GM12878 (cell line): ENCODE measurements at regions not wholly inside any gene's neighbourhood (a gene's known extent, or its start where the extent isn't known, plus 50 kb on each side); places are given as distances from the start of the nearest gene placed in this dataset.

Experiments used
- ATAC-seq: fragments of 200-7000 bp; cut with Tn5 transposase; 3 replicates; pipeline ENCODE4 v1.9.1; 2020; ENCODE audit warnings: mild to moderate bottlenecking, moderate library complexity
- BruUV-seq: library from RNA; stranded (reverse); fragments of 400-500 nt; replicated peaks from 2 replicates; lab custom pipeline; 2021; lab: Mats Ljungman, UMichigan
- CTCF ChIA-PET: fragments of 300-600 bp; sonication (Branson Sonifier 250); formaldehyde crosslinking; extraction: SDS; loops from one replicate; lab custom pipeline; 2021; ENCODE audit warnings: inconsistent platforms; lab: Yijun Ruan, JAX
- POLR2A ChIA-PET: fragments of 350-600 bp; formaldehyde crosslinking; extraction: SDS; loops from one replicate; lab custom pipeline; 2021; ENCODE audit warnings: inconsistent platforms; lab: Charles Lee
- RAD21 ChIA-PET: fragments of 300-600 bp; sonication (Branson Sonifier 250); formaldehyde crosslinking; loops from one replicate; lab custom pipeline; 2023; ENCODE audit warnings: antibody characterized with exemption; ENCODE audit not compliant: unreplicated experiment; lab: Charles Lee
- SMC1A ChIA-PET: fragments of 300-600 bp; sonication (Branson Sonifier 250); formaldehyde crosslinking; loops from one replicate; lab custom pipeline; 2023; ENCODE audit not compliant: unreplicated experiment, uncharacterized antibody; lab: Charles Lee
- DNase-seq: peaks from one replicate; pipeline ENCODE4 v3.0.0-alpha.2; 2011; ENCODE audit warnings: low read depth, low spot score
- FAIRE-seq: peaks from 3 replicates; lab custom pipeline; 2011; peaks lifted over from hg19 to GRCh38; lab: Jason Lieb, UNC
- H2AFZ ChIP-seq: 2 replicates; pipeline ENCODE4 v1.6.0; 2011; ENCODE audit warnings: low read depth, low read length, control low read depth; ENCODE audit not compliant: control insufficient read depth
- H3K27ac ChIP-seq: 2 replicates; pipeline ENCODE4 v1.5.1; 2011; ENCODE audit warnings: control low read depth; ENCODE audit not compliant: control insufficient read depth, insufficient read depth
- H3K27me3 ChIP-seq, 2 experiments: replicated peaks in 1 of 2; 2 replicates each; pipeline versions ENCODE4 v1.6.0 to v1.6.1; 2011; ENCODE audit warnings: low read length in 1 of 2; ENCODE audit not compliant: control insufficient read depth in 2 of 2, insufficient read depth in 2 of 2
- H3K36me3 ChIP-seq, 2 experiments: 2 replicates each; pipeline ENCODE4 v1.5.1; 2011; ENCODE audit warnings: low read length in 1 of 2; ENCODE audit not compliant: control insufficient read depth in 2 of 2, insufficient read depth in 2 of 2
- H3K4me1 ChIP-seq: 2 replicates; pipeline ENCODE4 v1.6.1; 2011; ENCODE audit warnings: mild to moderate bottlenecking, low read length, moderate library complexity, mixed read lengths; ENCODE audit not compliant: control insufficient read depth, insufficient read depth
- H3K4me2 ChIP-seq: 2 replicates; pipeline ENCODE4 v1.6.0; 2011; ENCODE audit warnings: control low read depth; ENCODE audit not compliant: control insufficient read depth, insufficient read depth
- H3K4me3 ChIP-seq: fragments of 200-600 bp; sonication (generic); 2 replicates; pipeline ENCODE4 v1.5.1; 2016
- H3K79me2 ChIP-seq: 2 replicates; pipeline ENCODE4 v1.6.0; 2011; ENCODE audit warnings: low read length; ENCODE audit not compliant: control insufficient read depth, insufficient read depth
- H3K9ac ChIP-seq: 2 replicates; pipeline ENCODE4 v1.8.0; 2011; ENCODE audit warnings: low read length, control low read depth, mixed read lengths; ENCODE audit not compliant: control insufficient read depth, insufficient read depth
- H3K9me3 ChIP-seq: replicated peaks from 3 replicates; pipeline ENCODE4 v1.5.1; 2011; ENCODE audit warnings: mild to moderate bottlenecking, low read length; ENCODE audit not compliant: control insufficient read depth, insufficient read depth
- H4K20me1 ChIP-seq: 2 replicates; pipeline ENCODE4 v1.6.0; 2011; ENCODE audit not compliant: control insufficient read depth, insufficient read depth
- CEBPB ChIP-seq, 2 experiments: fragments of 150-350 bp in 1 of 2; IDR thresholded peaks; 2 replicates each; pipeline ENCODE4 v1.6.1; 2012 to 2014; ENCODE audit warnings: low read depth in 2 of 2, low read length in 2 of 2, borderline replicate concordance in 1 of 2, inconsistent platforms in 1 of 2
- CHD1 ChIP-seq: IDR thresholded peaks from 2 replicates; pipeline ENCODE4 v1.6.1; 2012; ENCODE audit warnings: low read depth, low read length, improper control_type of control experiment
- FOXM1 ChIP-seq: IDR thresholded peaks from 2 replicates; pipeline ENCODE4 v1.6.1; 2012; ENCODE audit warnings: low read depth, mild to moderate bottlenecking, inconsistent platforms, low read length, moderate library complexity
- HCFC1 ChIP-seq: fragments of 150-350 bp; IDR thresholded peaks from 2 replicates; pipeline ENCODE4 v1.6.1; 2014; ENCODE audit warnings: low read length
- KLF5 ChIP-seq: fragments of 450-650 bp; IDR thresholded peaks from 2 replicates; pipeline ENCODE4 v1.6.1; 2014; ENCODE audit warnings: mild to moderate bottlenecking; ENCODE audit not compliant: partially characterized antibody
- NR2C1 ChIP-seq: fragments of 450-650 bp; IDR thresholded peaks from 2 replicates; pipeline ENCODE4 v1.6.1; 2017; ENCODE audit warnings: antibody characterized with exemption, mild to moderate bottlenecking, moderate library complexity
- POLR2A ChIP-seq: IDR thresholded peaks from 2 replicates; pipeline ENCODE4 v1.6.1; 2011; ENCODE audit warnings: low read depth, mild to moderate bottlenecking, low read length
- RUNX3 ChIP-seq: IDR thresholded peaks from 2 replicates; pipeline ENCODE4 v1.6.1; 2012; ENCODE audit warnings: low read length, inconsistent platforms
- SIX5 ChIP-seq: IDR thresholded peaks from 2 replicates; pipeline ENCODE4 v1.6.1; 2011; ENCODE audit warnings: mild to moderate bottlenecking, low read depth, low read length, moderate library complexity; ENCODE audit not compliant: severe bottlenecking
- ZNF622 ChIP-seq: fragments of 450-650 bp; IDR thresholded peaks from 2 replicates; pipeline ENCODE4 v1.6.1; 2017; ENCODE audit warnings: mild to moderate bottlenecking, inconsistent platforms
- WGBS: methylation state at CpG from one replicate; pipeline ENCODE4 v1.1.6; 2016; ENCODE audit warnings: low lambda C conversion rate; ENCODE audit not compliant: insufficient replicate concordance, insufficient coverage; ENCODE audit errors: missing lambda C conversion rate; 5-methylcytosine and 5-hydroxymethylcytosine counted together
- in situ Hi-C: fragments of 300-500 bp; cut with MboI; formaldehyde crosslinking; loops from 9 replicates; pipeline ENCODE4 v1.14.3; 2018; ENCODE audit warnings: mixed read lengths
- intact Hi-C: fragments of 100-400 bp; cut with micrococcal nuclease; formaldehyde crosslinking; loops from one replicate; pipeline ENCODE4 v1.14.2; 2022; ENCODE audit not compliant: unreplicated experiment
- TF ChIP-seq, protein P1 (sequence below): fragments of 450-650 bp; IDR thresholded peaks from 2 replicates; pipeline ENCODE4 v1.6.1; 2016; ENCODE audit warnings: mild to moderate bottlenecking
- TF ChIP-seq, protein P2 (sequence below): fragments of 450-650 bp; IDR thresholded peaks from 2 replicates; pipeline ENCODE4 v1.6.1; 2017; ENCODE audit warnings: antibody characterized with exemption, mild to moderate bottlenecking, moderate library complexity
- TF ChIP-seq, protein P3 (sequence below): fragments of 450-650 bp; IDR thresholded peaks from 2 replicates; pipeline ENCODE4 v1.6.1; 2017; ENCODE audit warnings: low read depth, mild to moderate bottlenecking, moderate library complexity
- TF ChIP-seq, protein P4 (sequence below): fragments of 450-650 bp; IDR thresholded peaks from 2 replicates; pipeline ENCODE4 v1.6.1; 2018; ENCODE audit warnings: borderline replicate concordance, mild to moderate bottlenecking; ENCODE audit not compliant: partially characterized antibody

DNA sequence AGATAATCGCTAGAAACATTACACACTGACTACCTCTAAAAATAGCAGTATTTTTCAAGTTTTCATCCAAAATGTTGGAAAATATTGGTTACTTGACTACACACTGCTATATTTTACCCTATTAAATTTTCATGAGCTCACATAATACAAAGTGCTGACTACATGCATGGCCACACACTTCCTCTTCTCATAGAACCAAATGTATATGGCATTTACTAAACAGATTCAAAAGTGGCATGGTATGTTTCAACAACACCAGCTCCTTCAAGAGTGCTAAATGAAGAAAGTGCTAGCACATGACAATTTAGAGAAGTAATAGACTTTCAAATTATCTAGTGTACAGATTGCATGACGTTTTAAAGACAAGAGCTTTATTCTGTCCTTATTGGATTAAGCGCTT lies 780.4 kb upstream of the SLITRK6 start (continued):
- TF ChIP-seq, protein P1, sequence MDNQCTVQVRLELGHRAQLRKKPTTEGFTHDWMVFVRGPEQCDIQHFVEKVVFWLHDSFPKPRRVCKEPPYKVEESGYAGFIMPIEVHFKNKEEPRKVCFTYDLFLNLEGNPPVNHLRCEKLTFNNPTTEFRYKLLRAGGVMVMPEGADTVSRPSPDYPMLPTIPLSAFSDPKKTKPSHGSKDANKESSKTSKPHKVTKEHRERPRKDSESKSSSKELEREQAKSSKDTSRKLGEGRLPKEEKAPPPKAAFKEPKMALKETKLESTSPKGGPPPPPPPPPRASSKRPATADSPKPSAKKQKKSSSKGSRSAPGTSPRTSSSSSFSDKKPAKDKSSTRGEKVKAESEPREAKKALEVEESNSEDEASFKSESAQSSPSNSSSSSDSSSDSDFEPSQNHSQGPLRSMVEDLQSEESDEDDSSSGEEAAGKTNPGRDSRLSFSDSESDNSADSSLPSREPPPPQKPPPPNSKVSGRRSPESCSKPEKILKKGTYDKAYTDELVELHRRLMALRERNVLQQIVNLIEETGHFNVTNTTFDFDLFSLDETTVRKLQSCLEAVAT: no peak

DNA sequence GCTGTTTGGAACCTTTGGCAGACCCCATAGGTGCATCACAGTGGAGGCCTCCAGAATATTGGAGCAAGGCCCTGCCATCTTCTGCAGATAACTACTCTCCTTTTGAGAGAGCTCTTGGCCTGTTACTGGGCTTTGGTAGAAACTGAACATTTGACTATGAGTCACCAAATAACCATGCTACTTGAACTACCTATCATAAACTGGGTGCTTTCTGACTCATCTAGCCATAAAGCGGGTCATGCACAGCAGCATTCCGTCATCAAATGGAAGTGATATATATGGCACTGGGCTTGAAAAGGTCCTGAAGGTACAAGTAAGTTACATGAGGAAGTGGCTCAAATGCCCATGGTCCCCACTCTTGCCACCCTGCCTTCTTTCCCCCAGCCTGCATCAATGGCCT lies 782.5 kb upstream of the SLITRK6 start:
- ChIA-PET CTCF (no interaction called here), SMC1A (no interaction called here), POLR2A (no interaction called here), RAD21 (no interaction called here)
- BruUV-seq: no TSS peak
- no peak overlapping the region for H3K4me3 ChIP-seq
- no peaks in the 10 kb centered on the region for H3K4me1 ChIP-seq
- H3K9ac ChIP-seq: no peak overlapping the region
- H3K36me3 ChIP-seq: no peaks in the 10 kb centered on the region
- no peaks in the 10 kb centered on the region for H3K9me3 ChIP-seq
- intact Hi-C loops: no loop called here
- no peaks in the 10 kb centered on the region for H3K27me3 ChIP-seq
- no peak overlapping the region for H2AFZ ChIP-seq
- in situ Hi-C loops: no loop called here
- H3K4me2 ChIP-seq: no peak overlapping the region
- DNase-seq (no peak), FAIRE-seq (no peak), ATAC-seq (no peak)
- no peaks in the 10 kb centered on the region for H4K20me1 ChIP-seq
- H3K27ac ChIP-seq: no peak overlapping the region
- H3K79me2 ChIP-seq: no peaks in the 10 kb centered on the region
- 64% methylated on average over 2 of the region's 2 CpGs for WGBS
- no peak for TF ChIP-seq SIX5
- TF ChIP-seq HCFC1: no peak
- TF ChIP-seq, protein P2, sequence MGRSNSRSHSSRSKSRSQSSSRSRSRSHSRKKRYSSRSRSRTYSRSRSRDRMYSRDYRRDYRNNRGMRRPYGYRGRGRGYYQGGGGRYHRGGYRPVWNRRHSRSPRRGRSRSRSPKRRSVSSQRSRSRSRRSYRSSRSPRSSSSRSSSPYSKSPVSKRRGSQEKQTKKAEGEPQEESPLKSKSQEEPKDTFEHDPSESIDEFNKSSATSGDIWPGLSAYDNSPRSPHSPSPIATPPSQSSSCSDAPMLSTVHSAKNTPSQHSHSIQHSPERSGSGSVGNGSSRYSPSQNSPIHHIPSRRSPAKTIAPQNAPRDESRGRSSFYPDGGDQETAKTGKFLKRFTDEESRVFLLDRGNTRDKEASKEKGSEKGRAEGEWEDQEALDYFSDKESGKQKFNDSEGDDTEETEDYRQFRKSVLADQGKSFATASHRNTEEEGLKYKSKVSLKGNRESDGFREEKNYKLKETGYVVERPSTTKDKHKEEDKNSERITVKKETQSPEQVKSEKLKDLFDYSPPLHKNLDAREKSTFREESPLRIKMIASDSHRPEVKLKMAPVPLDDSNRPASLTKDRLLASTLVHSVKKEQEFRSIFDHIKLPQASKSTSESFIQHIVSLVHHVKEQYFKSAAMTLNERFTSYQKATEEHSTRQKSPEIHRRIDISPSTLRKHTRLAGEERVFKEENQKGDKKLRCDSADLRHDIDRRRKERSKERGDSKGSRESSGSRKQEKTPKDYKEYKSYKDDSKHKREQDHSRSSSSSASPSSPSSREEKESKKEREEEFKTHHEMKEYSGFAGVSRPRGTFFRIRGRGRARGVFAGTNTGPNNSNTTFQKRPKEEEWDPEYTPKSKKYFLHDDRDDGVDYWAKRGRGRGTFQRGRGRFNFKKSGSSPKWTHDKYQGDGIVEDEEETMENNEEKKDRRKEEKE: no peak
- TF ChIP-seq CHD1: no peak
- TF ChIP-seq, protein P3, sequence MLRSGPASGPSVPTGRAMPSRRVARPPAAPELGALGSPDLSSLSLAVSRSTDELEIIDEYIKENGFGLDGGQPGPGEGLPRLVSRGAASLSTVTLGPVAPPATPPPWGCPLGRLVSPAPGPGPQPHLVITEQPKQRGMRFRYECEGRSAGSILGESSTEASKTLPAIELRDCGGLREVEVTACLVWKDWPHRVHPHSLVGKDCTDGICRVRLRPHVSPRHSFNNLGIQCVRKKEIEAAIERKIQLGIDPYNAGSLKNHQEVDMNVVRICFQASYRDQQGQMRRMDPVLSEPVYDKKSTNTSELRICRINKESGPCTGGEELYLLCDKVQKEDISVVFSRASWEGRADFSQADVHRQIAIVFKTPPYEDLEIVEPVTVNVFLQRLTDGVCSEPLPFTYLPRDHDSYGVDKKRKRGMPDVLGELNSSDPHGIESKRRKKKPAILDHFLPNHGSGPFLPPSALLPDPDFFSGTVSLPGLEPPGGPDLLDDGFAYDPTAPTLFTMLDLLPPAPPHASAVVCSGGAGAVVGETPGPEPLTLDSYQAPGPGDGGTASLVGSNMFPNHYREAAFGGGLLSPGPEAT: no peak
- TF ChIP-seq CEBPB (IDR thresholded peaks at IDR 0.05; ENCODE audit: borderline replicate concordance in 1 of 2, low read depth in 2 of 2, low read length in 2 of 2): no peak
- TF ChIP-seq, protein P4, sequence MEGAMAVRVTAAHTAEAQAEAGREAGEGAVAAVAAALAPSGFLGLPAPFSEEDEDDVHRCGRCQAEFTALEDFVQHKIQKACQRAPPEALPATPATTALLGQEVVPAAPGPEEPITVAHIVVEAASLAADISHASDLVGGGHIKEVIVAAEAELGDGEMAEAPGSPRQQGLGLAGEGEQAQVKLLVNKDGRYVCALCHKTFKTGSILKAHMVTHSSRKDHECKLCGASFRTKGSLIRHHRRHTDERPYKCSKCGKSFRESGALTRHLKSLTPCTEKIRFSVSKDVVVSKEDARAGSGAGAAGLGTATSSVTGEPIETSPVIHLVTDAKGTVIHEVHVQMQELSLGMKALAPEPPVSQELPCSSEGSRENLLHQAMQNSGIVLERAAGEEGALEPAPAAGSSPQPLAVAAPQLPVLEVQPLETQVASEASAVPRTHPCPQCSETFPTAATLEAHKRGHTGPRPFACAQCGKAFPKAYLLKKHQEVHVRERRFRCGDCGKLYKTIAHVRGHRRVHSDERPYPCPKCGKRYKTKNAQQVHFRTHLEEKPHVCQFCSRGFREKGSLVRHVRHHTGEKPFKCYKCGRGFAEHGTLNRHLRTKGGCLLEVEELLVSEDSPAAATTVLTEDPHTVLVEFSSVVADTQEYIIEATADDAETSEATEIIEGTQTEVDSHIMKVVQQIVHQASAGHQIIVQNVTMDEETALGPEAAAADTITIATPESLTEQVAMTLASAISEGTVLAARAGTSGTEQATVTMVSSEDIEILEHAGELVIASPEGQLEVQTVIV: no peak
- TF ChIP-seq RUNX3: no peak
- TF ChIP-seq POLR2A: no peak
- TF ChIP-seq FOXM1: no peak
- TF ChIP-seq NR2C1: no peak
- TF ChIP-seq ZNF622: no peak
- TF ChIP-seq KLF5: no peak
